Ureter (tissue), 1 donor: ENCODE measurements at regions not wholly inside any gene's neighbourhood (a gene's known extent, or its start where the extent isn't known, plus 50 kb on each side); places are given as distances from the start of the nearest gene placed in this dataset.

Experiments used
- DNase-seq: peaks from one replicate; pipeline ENCODE4 v3.0.0-alpha.2; 2020; ENCODE audit warnings: low spot score
- donor health status: DM: yes; HTN: yes; CAD: no.

DNA sequence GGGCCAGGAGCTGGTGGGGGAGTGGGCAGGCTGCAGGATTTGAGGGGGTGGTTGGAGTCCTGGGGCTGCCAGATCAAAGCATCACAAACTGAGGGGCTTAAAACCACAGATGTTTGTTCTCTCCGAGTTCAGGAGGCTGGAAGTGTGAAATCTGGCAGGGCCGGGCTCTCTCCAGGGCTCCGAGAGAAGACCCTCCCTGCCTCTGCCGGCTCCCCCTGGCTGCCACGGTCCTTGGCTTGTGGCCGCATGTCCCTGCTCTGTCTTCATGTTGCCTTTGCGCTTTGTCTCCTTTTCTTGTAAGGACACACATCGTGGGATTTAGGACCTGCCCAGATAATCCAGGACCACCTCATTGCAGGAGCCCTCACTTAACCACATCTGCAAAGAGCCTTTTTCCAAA lies 139.8 kb upstream of the GSE1 start:
- no peak for DNase-seq

- DNase-seq, result no peak
These were observed 139.1 kb upstream of the GSE1 start for GRCh38 chr16:85473909-85474620.

DNA sequence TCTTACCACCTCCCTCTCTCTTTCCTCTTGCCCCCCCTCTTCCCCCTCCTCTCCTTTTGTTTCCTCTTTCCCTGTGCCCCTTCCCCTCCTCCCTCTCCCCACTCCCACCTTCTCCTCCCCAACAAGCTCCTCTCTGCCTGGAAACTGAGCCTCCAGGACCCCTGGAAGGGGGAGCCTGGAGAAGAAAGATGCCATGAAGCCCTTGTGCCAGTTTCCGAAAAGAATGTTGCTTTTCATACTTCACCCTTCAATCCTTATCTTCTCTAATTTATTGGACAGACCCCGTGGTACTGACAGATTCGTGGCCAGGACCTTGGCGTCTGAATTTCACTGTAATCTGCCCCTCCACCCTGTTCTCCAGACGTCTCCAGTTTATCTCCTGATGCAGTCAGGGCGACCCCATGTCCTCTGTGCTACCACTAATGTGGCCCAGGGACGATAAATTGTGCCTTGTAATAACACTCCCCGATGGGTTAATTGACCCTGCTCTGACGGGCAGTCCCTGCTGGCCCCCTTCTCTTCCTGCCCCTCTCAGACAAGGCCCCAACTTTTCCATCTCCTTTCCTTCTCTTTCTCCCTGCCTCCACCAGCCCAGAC lies 138.4 kb upstream of the GSE1 start:
- DNase-seq, result no peak

DNA sequence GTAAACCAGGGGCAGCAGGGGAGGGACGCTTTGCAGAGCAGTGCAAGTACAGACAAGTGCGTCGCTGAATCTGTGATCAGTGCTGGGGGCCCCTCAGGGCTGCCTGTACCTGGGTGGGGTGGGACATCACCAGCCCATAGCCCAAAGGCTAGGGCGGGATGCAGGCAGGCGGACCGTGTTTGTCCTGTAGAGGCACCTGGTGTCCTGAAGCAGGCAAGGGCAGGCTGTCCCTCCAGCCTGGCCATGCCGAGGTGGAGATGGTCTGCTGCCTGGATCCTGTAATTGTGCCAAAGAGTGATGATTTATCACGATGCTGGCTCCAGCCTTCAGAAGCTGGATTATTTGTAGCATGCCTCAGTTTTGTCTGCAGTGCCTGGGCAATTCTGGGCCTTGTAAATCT lies 137.9 kb upstream of the GSE1 start:
- DNase-seq, result no peak

- DNase-seq, result no peak
These were observed 137.3 kb upstream of the GSE1 start for GRCh38 chr16:85475691-85476300.

DNA sequence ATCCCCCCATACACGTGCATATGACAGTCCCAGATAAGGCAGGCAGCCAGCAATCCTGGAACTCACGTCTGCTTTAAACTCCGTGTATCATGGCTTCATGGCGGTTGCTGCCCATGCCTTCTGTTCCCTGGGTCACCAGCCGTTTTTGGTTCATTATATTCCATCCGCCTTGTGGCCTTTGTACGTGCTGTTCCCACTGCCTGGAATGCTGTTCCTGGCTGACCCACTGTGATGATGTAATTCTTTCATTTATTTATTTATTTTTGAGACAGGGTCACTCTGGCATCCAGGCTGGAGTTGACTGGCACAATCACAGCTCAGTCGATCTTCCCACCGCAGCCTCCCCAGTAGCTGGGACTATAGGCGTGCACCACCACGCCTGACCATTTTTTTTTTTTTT lies 136.7 kb upstream of the GSE1 start:
- DNase-seq, result no peak

DNA sequence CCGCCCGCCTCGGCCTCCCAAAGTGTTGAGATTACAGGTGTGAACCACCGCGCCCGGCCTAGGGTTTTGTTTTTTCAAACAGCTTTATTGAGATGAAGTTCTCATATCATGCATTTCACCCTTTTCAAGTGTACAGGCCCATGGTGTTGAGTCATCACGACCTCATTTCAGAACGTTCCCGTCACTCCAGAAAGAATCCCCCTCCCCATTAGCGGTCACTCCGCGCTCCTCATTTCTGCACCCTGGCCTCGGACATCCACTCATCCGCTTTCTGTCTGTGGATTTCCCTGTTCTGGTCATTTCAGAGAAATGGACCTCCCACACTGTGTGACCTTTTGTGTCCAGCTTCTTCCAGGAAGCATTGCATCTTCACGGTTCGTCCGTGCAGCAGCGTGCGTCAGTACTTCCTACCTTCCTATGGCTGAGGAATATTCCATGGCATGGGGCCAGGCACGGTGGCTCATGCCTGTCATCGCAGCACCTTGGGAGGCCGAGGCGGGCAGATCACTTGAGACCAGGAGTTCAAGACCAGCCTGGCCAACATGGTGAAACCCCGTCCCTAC lies 135.2 kb upstream of the GSE1 start:
- DNase-seq, result no peak

DNA sequence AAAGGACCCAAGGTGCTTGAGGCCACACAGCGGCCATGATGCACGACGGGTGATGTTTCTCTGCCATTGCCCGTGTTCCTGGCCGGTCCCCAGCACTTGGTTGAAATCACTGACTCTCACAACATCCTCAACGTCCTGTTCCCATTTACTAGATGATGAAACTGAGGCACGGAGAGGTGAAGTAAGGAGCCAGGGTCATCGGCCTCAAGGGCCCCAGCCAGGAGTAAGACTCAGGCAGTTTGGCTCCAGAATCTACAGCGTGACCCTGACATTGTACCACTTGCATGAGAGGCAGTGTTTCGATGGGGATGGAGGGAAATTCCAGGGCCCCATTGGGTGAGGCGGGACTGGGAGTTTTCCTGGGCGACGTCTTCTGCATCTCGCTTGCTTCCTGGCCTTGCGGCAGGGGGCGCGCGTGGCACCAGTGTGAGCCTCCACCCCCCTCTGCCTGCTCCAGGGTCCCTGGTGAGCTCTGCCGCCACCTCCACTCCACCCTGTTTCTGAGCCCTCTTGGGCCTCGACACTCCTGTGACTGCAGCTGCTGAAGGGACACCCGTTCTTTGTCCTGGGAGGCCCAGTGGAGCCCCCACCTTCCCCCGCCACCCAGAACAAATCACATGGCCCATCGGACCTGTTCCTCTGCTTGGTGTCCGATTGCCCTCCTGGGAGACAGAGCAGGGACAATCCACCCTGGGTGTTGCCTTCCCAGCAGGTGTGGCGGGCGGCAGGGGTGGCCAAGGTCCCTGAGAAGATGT lies 133.0 kb upstream of the GSE1 start:
- DNase-seq, result no peak

- no peak for DNase-seq
These were observed 132.4 kb upstream of the GSE1 start for GRCh38 chr16:85480727-85481101.

DNA sequence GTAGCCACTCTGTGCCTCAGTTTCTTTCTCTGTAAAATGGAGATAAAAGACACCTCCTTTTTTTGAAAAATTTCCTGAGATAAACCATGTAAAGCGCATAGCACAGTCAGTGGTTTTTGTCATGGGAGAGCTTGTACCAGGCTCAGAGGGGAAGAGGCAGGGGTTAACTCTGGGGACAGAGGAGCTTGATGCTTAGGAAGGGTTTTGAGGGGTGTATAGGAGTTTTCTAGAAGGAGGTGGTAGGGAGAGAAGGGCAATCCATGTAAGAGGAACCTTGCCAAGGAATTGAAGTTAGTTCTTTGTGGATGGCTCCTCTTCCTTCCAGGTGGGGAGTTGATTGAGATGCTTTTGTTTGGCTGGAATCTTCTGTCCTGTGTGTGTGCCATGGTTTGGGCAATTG lies 131.9 kb upstream of the GSE1 start:
- no peak for DNase-seq

DNA sequence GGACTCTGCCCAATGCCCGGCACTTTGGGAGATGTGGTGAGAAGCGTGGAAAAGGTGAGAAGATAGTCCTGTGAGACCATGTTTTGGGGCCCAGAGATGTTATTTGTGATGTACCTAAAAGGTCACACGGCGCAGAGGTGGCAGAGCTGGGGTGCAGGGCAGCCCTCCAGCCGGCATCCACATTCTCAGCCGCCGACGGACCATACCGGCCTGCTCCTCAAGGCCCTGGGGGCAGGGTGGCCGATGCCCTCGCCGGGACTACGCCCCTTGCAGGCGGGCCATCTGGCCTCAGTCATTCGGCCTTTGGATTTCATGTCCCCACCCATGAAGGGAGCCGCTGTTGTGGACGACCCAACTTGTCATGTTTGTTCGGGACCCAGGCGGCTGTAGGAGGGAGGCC lies 131.4 kb upstream of the GSE1 start:
- no peak for DNase-seq

DNA sequence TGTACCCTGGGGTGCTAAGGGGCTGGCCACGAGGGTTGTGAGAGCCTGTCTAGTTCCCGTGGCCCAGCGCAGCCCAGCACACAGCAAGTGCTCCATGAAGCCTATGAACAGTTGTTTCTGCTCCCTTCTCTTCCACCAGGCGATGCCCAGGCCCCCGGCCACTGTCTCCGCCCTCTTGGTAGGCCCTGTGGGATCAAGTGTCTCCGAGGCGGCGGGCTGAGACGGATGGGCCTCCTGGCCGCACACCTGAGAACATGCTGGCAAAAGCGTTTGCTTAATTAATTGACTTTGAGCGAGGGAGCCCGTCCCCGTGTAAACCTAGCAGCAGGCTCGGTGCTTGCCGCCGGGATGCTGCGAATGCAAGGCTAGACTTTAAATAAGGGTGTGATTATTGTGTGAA lies 129.7 kb upstream of the GSE1 start:
- no peak for DNase-seq

DNA sequence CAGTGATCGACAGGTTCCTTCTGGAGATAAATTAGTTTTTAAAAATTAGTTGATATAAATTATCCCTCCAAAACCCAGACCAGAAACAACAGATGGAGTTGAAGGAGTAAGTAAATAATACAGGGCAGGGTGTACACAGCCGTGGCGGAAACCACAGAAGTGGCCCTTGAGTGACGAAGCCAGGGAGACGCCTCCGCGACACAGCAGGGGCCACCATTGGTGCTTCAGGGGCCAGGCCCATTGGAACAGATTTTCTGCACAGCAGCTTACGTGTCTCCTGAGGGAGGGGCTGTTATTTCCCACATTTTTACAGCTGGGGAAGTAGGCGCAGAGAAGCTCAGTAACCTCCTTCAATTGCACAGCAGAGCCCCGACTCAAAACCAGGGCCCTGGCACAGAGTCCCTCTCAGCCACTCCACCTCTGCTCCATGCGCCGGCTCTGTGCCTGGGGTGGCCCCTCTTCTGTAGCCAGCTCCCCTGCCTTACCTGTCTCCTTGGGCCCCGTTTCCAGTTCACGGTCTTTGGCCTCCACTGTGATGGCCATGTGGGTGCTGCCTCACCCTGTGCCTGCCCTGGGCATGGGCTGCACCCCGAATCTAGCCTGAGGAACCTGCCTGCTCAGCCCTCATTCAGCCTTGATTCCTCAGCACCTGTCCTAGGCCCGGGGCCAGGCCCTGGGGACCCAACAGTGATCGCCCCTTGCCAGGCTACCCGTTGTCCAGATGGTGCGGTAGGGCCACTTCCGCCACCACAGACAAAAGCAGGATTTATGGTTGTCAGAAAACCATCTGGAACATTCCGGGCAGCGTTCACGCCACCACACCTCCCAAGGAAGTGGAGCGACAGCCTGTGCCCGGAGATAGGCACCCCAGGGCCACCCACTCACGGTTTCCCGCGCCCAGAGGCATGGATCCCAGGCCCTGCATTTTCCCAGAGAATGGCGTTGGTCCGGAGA lies 128.5 kb upstream of the GSE1 start:
- no peak for DNase-seq

- DNase-seq, result no peak
These were observed 127.7 kb upstream of the GSE1 start for GRCh38 chr16:85485379-85485778.

GRCh38 chr16:85486256-85486915 lies 126.7 kb upstream of the GSE1 start:
- no peak for DNase-seq

GRCh38 chr16:85488414-85488813 lies 124.7 kb upstream of the GSE1 start:
- DNase-seq, result no peak

- DNase-seq, result no peak
These were observed 122.6 kb upstream of the GSE1 start for GRCh38 chr16:85490407-85491057.

GRCh38 chr16:85491058-85491771 lies 121.9 kb upstream of the GSE1 start:
- no peak for DNase-seq

GRCh38 chr16:85491798-85492294 lies 121.3 kb upstream of the GSE1 start:
- peak; percentile 91 for DNase-seq
